Gastroesophageal sphincter (tissue), 3 donors: ENCODE measurements at regions not wholly inside any gene's neighbourhood (a gene's known extent, or its start where the extent isn't known, plus 50 kb on each side); places are given as distances from the start of the nearest gene placed in this dataset.

Source experiments
- POLR2A ChIP-seq, 2 donors: fragments of 450-650 bp; IDR thresholded peaks; one replicate each; pipeline ENCODE4 v1.6.1; 2017; ENCODE audit warnings: antibody characterized with exemption in 2 of 2, mild to moderate bottlenecking in 2 of 2, moderate library complexity in 1 of 2
- TF ChIP-seq, protein P1 (sequence below), 4 experiments: fragments of 200-600 bp in 2 of 4; fragments of 450-650 bp in 2 of 4; sonication (generic) in 1 of 4; IDR thresholded peaks; one replicate each; pipeline ENCODE4 v1.5.1; 2017 to 2019; ENCODE audit warnings: antibody characterized with exemption in 4 of 4, mild to moderate bottlenecking in 2 of 4, moderate library complexity in 2 of 4

DNA sequence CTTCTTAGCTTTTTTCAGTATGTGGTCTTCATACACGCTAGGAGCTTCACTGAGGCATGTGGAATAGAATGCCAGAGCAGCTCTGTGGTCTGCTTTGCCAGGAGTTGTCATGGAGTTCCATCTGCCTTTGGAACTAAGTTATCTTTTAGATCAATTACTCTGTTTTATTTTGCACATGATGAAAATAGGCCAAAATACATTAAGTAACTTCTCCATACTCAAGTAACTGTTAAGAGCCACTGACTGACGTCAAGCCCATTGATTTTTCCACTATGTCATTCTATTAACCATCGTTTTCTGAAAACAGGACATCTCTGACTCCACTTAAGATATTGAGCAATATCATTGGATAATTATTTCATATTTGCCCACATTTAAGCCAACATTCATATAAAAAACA lies 415.1 kb upstream of the MAD2L1 start:
- no peak for TF ChIP-seq POLR2A (IDR thresholded peaks at IDR 0.05)
- TF ChIP-seq, protein P1, sequence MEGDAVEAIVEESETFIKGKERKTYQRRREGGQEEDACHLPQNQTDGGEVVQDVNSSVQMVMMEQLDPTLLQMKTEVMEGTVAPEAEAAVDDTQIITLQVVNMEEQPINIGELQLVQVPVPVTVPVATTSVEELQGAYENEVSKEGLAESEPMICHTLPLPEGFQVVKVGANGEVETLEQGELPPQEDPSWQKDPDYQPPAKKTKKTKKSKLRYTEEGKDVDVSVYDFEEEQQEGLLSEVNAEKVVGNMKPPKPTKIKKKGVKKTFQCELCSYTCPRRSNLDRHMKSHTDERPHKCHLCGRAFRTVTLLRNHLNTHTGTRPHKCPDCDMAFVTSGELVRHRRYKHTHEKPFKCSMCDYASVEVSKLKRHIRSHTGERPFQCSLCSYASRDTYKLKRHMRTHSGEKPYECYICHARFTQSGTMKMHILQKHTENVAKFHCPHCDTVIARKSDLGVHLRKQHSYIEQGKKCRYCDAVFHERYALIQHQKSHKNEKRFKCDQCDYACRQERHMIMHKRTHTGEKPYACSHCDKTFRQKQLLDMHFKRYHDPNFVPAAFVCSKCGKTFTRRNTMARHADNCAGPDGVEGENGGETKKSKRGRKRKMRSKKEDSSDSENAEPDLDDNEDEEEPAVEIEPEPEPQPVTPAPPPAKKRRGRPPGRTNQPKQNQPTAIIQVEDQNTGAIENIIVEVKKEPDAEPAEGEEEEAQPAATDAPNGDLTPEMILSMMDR (IDR thresholded peaks at IDR 0.05), result no peak
